NT2/D1 (cell line): ENCODE measurements at regions not wholly inside any gene's neighbourhood (a gene's known extent, or its start where the extent isn't known, plus 50 kb on each side); places are given as distances from the start of the nearest gene placed in this dataset.

ENCODE experiments used
- YY1 ChIP-seq: IDR thresholded peaks from 2 replicates; pipeline ENCODE4 v1.6.1; 2011; ENCODE audit not compliant: insufficient read length, insufficient read depth
- ZNF274 ChIP-seq: IDR thresholded peaks from 2 replicates; pipeline ENCODE4 v1.6.1; 2011; ENCODE audit warnings: mild to moderate bottlenecking, low read depth, low read length

GRCh38 chr3:177538048-177538749 lies 340.9 kb upstream of the TBL1XR1 start:
- no peak for TF ChIP-seq YY1
- TF ChIP-seq ZNF274 = no peak
